ENCODE measurements at regions not wholly inside any gene's neighbourhood (a gene's known extent, or its start where the extent isn't known, plus 50 kb on each side); places are given as distances from the start of the nearest gene placed in this dataset.

- TF ChIP-seq CTCF (IDR thresholded peaks at IDR 0.05) (no peak), POLR2A (IDR thresholded peaks at IDR 0.05) (no peak)
These were observed 484.9 kb downstream of the MIAT start for GRCh38 chr22:27142286-27142685.

Data from Peyer's patch (tissue), 4 donors.